NT2/D1 (cell line): ENCODE measurements at regions not wholly inside any gene's neighbourhood (a gene's known extent, or its start where the extent isn't known, plus 50 kb on each side); places are given as distances from the start of the nearest gene placed in this dataset.

ENCODE experiments used
- YY1 ChIP-seq: IDR thresholded peaks from 2 replicates; pipeline ENCODE4 v1.6.1; 2011; ENCODE audit not compliant: insufficient read length, insufficient read depth
- ZNF274 ChIP-seq: IDR thresholded peaks from 2 replicates; pipeline ENCODE4 v1.6.1; 2011; ENCODE audit warnings: mild to moderate bottlenecking, low read depth, low read length

GRCh38 chr15:66644000-66644787 lies 57.8 kb upstream of the SMAD6 start:
- TF ChIP-seq ZNF274 (no peak), YY1 (no peak)
